K562 (cell line): ENCODE measurements at regions not wholly inside any gene's neighbourhood (a gene's known extent, or its start where the extent isn't known, plus 50 kb on each side); places are given as distances from the start of the nearest gene placed in this dataset.

Experiments used
- CBFA2T3 ChIP-seq: fragments of 450-650 bp; IDR thresholded peaks from 2 replicates; pipeline ENCODE4 v1.6.1; 2017
- CXXC5 ChIP-seq: fragments of 250-450 bp; sonication (Bioruptor Pico); IDR thresholded peaks from 2 replicates; pipeline ENCODE4 v1.8.0; 2022; ENCODE audit warnings: inconsistent platforms, mild to moderate bottlenecking, moderate library complexity
- EP400 ChIP-seq: fragments of 450-650 bp; IDR thresholded peaks from 2 replicates; pipeline ENCODE4 v1.6.1; 2017; ENCODE audit warnings: antibody characterized with exemption, mild to moderate bottlenecking, moderate library complexity
- FOXA3 ChIP-seq, 2 experiments: fragments of 450-650 bp in 1 of 2; sonication (generic) in 1 of 2; formaldehyde crosslinking; IDR thresholded peaks in 1 of 2; conservative IDR thresholded peaks in 1 of 2; 2 replicates each; pipeline versions ENCODE4 v1.4.0 to v1.8.0; 2020 to 2022; ENCODE audit warnings: mild to moderate bottlenecking in 2 of 2, missing genetic modification reagents in 1 of 2
- HMGN3 ChIP-seq: IDR thresholded peaks from 2 replicates; pipeline ENCODE4 v1.6.1; 2011; ENCODE audit warnings: borderline replicate concordance, low read depth, mild to moderate bottlenecking, mixed read lengths, low read length; ENCODE audit not compliant: insufficient read length; ENCODE audit errors: extremely low read depth
- HSF4 ChIP-seq: fragments of 250-450 bp; sonication (Bioruptor Pico); IDR thresholded peaks from 2 replicates; pipeline ENCODE4 v2.1.2; 2022; ENCODE audit warnings: mild to moderate bottlenecking, moderate library complexity, borderline replicate concordance
- KLF16 ChIP-seq: IDR thresholded peaks from 2 replicates; pipeline ENCODE4 v1.6.1; 2016; ENCODE audit warnings: antibody characterized with exemption
- LEF1 ChIP-seq: fragments of 450-650 bp; IDR thresholded peaks from 2 replicates; pipeline ENCODE4 v1.6.1; 2016; ENCODE audit warnings: mild to moderate bottlenecking
- MAFG ChIP-seq: fragments of 450-650 bp; conservative IDR thresholded peaks from 2 replicates; pipeline ENCODE4 v1.6.1; 2016; ENCODE audit warnings: missing genetic modification characterization, missing compliant biosample characterization
- NFE2L1 ChIP-seq: fragments of 450-650 bp; IDR thresholded peaks from 2 replicates; pipeline ENCODE4 v1.6.1; 2016; ENCODE audit warnings: missing genetic modification characterization, low read depth, mild to moderate bottlenecking, missing compliant biosample characterization, moderate library complexity, borderline replicate concordance
- RBM14 ChIP-seq: fragments of 200-400 bp; formaldehyde crosslinking; IDR thresholded peaks from 2 replicates; pipeline ENCODE4 v1.6.1; 2018; ENCODE audit warnings: low read depth, mild to moderate bottlenecking, low read length, moderate library complexity, borderline replicate concordance; ENCODE audit not compliant: insufficient read depth
- SMARCE1 ChIP-seq: fragments of 450-650 bp; IDR thresholded peaks from 2 replicates; pipeline ENCODE4 v1.7.1; 2016; ENCODE audit warnings: mild to moderate bottlenecking
- TCF3 ChIP-seq: sonication (generic); formaldehyde crosslinking; IDR thresholded peaks from 2 replicates; pipeline ENCODE4 v1.4.0; 2020; ENCODE audit warnings: mild to moderate bottlenecking, missing genetic modification reagents
- ZKSCAN1 ChIP-seq: fragments of 150-350 bp; IDR thresholded peaks from 2 replicates; pipeline ENCODE4 v1.6.1; 2016; ENCODE audit warnings: low read depth, low read length
- ZNF197 ChIP-seq: fragments of 200-800 bp; sonication (Bioruptor generic); IDR thresholded peaks from 2 replicates; pipeline ENCODE4 v1.6.1; 2016; ENCODE audit warnings: low read depth, missing genetic modification characterization, missing compliant biosample characterization
- ZNF384 ChIP-seq: IDR thresholded peaks from 2 replicates; pipeline ENCODE4 v1.6.1; 2012; ENCODE audit warnings: low read depth, low read length, improper control_type of control experiment
- ZNF764 ChIP-seq: fragments of 250-450 bp; sonication (Bioruptor Pico); IDR thresholded peaks from 2 replicates; pipeline ENCODE4 v1.4.0; 2020; ENCODE audit warnings: low read depth, mild to moderate bottlenecking, moderate library complexity
- TF ChIP-seq, protein P1 (sequence below), 2 experiments: IDR thresholded peaks; 2 replicates each; pipeline ENCODE4 v1.6.1; 2011; ENCODE audit warnings: borderline replicate concordance in 1 of 2, control low read depth in 1 of 2, low read depth in 1 of 2, low read length in 1 of 2, mild to moderate bottlenecking in 1 of 2, mixed read lengths in 1 of 2, moderate library complexity in 1 of 2; ENCODE audit not compliant: insufficient read depth in 1 of 2, insufficient read length in 1 of 2, poor library complexity in 1 of 2, severe bottlenecking in 1 of 2; ENCODE audit errors: extremely low read depth in 1 of 2
- TF ChIP-seq, protein P2 (sequence below): fragments of 200-800 bp; sonication (Bioruptor generic); IDR thresholded peaks from 2 replicates; pipeline ENCODE4 v1.6.1; 2017; ENCODE audit warnings: missing genetic modification characterization, missing compliant biosample characterization
- TF ChIP-seq, protein P3 (sequence below), 2 experiments: fragments of 200-800 bp in 1 of 2; sonication (Bioruptor generic) in 1 of 2; sonication (generic) in 1 of 2; formaldehyde crosslinking in 1 of 2; IDR thresholded peaks in 1 of 2; conservative IDR thresholded peaks in 1 of 2; 2 replicates each; pipeline versions ENCODE4 v1.5.0 to v1.6.1; 2016 to 2020; ENCODE audit warnings: missing compliant biosample characterization in 1 of 2, missing genetic modification characterization in 1 of 2, missing genetic modification reagents in 1 of 2
- TF ChIP-seq, protein P4 (sequence below): fragments of 250-450 bp; sonication (Bioruptor Pico); IDR thresholded peaks from 2 replicates; pipeline ENCODE4 v1.4.0; 2020; ENCODE audit warnings: mild to moderate bottlenecking, moderate library complexity

DNA sequence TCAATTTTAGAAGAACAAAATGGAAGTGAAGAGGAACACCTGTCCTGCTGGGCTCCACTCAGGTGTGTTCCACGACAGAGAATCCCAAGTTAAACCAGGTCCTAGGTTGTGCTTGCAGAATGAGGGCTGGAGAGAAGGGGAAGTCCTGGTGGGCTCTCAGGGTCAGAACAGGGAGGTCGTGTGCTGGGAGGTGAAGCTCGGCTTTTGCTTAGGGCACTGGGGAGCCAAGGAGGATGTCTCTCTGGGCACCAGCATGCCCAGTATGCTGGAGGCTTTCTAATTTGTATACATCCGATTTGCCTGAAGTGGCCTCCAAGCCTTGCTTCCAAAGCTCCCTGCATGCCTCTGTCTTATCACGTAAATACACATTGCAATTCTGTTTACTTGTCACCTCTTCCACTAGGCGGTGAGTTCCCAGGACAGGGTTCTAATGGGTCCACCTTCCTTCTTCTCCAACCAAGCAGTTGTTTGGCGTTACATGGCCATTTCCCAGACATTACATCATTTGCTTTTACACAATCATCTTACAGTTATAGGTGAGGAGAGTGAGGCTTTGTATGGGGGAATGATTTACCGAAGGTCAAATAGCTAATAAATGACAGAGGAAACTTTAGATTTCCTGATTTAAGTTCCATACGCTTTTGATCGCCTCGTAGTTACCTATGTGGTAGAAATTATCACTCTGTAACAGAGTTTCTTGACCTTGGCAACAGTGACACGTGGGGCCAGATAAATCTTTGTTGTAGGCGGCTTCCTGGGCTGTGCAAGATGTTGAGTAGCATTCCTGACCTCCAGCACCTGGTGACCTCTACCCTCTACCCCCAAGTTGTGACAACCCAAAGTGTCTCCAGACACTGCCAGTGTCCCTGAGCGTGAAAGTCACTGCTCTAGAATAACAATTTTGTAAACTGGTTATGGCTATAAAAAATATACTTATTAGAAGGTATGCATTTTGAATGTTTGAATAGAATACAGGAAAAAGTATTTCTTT, 901.5 kb downstream of the TBC1D22A start (continued):
- TF ChIP-seq, protein P1, sequence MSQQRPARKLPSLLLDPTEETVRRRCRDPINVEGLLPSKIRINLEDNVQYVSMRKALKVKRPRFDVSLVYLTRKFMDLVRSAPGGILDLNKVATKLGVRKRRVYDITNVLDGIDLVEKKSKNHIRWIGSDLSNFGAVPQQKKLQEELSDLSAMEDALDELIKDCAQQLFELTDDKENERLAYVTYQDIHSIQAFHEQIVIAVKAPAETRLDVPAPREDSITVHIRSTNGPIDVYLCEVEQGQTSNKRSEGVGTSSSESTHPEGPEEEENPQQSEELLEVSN (IDR thresholded peaks at IDR 0.05; ENCODE audit: borderline replicate concordance in 1 of 2, extremely low read depth in 1 of 2, insufficient read depth in 1 of 2, insufficient read length in 1 of 2, low read depth in 1 of 2, low read length in 1 of 2, poor library complexity in 1 of 2, severe bottlenecking in 1 of 2): no peak
- TF ChIP-seq MAFG (tag) (no peak), CBFA2T3 (peak; percentile 28), HSF4 (CRISPR knock-in tag) (no peak), RBM14 (no peak), SMARCE1 (no peak), ZNF764 (CRISPR knock-in tag) (no peak), ZNF197 (no peak), CXXC5 (CRISPR knock-in tag) (0 out of 2 replicates have a peak, but pooled peaks have one; percentile 17), LEF1 (no peak), TCF3 (CRISPR knock-in tag) (peak; percentile 60), KLF16 (no peak), ZKSCAN1 (no peak), NFE2L1 (tag) (no peak), EP400 (0 out of 2 replicates have a peak, but pooled peaks have one; percentile 17), HMGN3 (no peak), ZNF384 (no peak), FOXA3 (CRISPR knock-in tag; conservative IDR thresholded peaks at IDR 0.05 in 1 of 2, IDR thresholded peaks at IDR 0.05 in 1 of 2) (no peak)
- TF ChIP-seq, protein P2, sequence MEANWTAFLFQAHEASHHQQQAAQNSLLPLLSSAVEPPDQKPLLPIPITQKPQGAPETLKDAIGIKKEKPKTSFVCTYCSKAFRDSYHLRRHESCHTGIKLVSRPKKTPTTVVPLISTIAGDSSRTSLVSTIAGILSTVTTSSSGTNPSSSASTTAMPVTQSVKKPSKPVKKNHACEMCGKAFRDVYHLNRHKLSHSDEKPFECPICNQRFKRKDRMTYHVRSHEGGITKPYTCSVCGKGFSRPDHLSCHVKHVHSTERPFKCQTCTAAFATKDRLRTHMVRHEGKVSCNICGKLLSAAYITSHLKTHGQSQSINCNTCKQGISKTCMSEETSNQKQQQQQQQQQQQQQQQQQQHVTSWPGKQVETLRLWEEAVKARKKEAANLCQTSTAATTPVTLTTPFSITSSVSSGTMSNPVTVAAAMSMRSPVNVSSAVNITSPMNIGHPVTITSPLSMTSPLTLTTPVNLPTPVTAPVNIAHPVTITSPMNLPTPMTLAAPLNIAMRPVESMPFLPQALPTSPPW (CRISPR knock-in tag): no peak
- TF ChIP-seq, protein P3, sequence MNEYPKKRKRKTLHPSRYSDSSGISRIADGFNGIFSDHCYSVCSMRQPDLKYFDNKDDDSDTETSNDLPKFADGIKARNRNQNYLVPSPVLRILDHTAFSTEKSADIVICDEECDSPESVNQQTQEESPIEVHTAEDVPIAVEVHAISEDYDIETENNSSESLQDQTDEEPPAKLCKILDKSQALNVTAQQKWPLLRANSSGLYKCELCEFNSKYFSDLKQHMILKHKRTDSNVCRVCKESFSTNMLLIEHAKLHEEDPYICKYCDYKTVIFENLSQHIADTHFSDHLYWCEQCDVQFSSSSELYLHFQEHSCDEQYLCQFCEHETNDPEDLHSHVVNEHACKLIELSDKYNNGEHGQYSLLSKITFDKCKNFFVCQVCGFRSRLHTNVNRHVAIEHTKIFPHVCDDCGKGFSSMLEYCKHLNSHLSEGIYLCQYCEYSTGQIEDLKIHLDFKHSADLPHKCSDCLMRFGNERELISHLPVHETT (CRISPR knock-in tag; conservative IDR thresholded peaks at IDR 0.05 in 1 of 2, IDR thresholded peaks at IDR 0.05 in 1 of 2): no peak
- TF ChIP-seq, protein P4, sequence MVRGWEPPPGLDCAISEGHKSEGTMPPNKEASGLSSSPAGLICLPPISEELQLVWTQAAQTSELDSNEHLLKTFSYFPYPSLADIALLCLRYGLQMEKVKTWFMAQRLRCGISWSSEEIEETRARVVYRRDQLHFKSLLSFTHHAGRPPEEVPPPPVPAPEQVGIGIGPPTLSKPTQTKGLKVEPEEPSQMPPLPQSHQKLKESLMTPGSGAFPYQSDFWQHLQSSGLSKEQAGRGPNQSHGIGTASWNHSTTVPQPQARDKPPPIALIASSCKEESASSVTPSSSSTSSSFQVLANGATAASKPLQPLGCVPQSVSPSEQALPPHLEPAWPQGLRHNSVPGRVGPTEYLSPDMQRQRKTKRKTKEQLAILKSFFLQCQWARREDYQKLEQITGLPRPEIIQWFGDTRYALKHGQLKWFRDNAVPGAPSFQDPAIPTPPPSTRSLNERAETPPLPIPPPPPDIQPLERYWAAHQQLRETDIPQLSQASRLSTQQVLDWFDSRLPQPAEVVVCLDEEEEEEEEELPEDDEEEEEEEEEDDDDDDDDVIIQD (CRISPR knock-in tag): no peak
